ENCODE measurements at regions not wholly inside any gene's neighbourhood (a gene's known extent, or its start where the extent isn't known, plus 50 kb on each side); places are given as distances from the start of the nearest gene placed in this dataset.

DNA sequence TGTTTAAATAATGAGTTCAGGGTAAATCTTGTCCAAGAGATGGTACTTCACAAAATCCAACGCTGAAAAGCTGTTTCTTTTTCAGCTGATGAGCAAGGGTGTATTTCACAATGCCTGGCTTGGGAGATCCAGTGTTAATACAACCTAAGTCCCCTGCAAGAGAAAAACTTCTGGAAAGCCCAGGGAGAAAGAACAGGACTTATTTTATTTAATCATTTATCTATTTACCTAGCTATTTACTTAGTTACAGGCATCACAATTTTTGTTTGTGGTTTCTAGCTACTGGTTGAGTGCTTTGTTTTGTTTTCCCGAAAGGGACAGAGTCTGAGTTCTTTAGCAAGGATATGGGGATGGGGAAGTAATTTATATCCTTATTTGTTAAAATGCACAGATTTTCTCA lies 598.2 kb upstream of the SYT4 start:
- Histone ChIP-seq H3K27me3 (replicated peaks in 1 of 4; ENCODE audit: control extremely low read depth in 1 of 4, control insufficient read depth in 3 of 4, insufficient read depth in 4 of 4, low read length in 3 of 4) (no peaks in the 10 kb centered on the region), H4K20me1 (ENCODE audit: control insufficient read depth, insufficient read depth, low read length, poor library complexity, severe bottlenecking) (no peaks in the 10 kb centered on the region), H3K4me3 (ENCODE audit: control extremely low read depth in 1 of 5, extremely low read depth in 1 of 5, insufficient read depth in 1 of 5, low read depth in 2 of 5, low read length in 4 of 5) (no peak overlapping the region), H2AFZ (ENCODE audit: insufficient read depth, low read depth, low read length, poor library complexity, severe bottlenecking) (no peak overlapping the region), H3K27ac (ENCODE audit: low read length in 2 of 2) (no peak overlapping the region), H3K9me3 (ENCODE audit: control extremely low read depth in 1 of 3, control insufficient read depth in 2 of 3, insufficient read depth in 1 of 3, low read length in 2 of 3) (no peaks in the 10 kb centered on the region), H3K9ac (ENCODE audit: low read length) (no peak overlapping the region), H3K4me1 (ENCODE audit: control insufficient read depth in 2 of 2, insufficient read depth in 2 of 2, low read length in 2 of 2) (no peaks in the 10 kb centered on the region), H3K36me3 (replicated peaks in 1 of 2; ENCODE audit: control extremely low read depth in 1 of 2, control insufficient read depth in 1 of 2, extremely low read depth in 1 of 2, insufficient read depth in 2 of 2, low read length in 1 of 2) (no peaks in the 10 kb centered on the region), H3K79me2 (ENCODE audit: control insufficient read depth, insufficient read depth, low read length) (no peaks in the 10 kb centered on the region), H3K4me2 (replicated peaks; ENCODE audit: low read depth, low read length, poor library complexity, severe bottlenecking) (no peak overlapping the region)
- H3K4me1 Mint-ChIP-seq: no peaks in the 10 kb centered on the region
- ChIA-PET POLR2A (no interaction called here), CTCF (no interaction called here)
- H3K4me3 Mint-ChIP-seq: no peak overlapping the region
- no peak for ATAC-seq (ENCODE audit: low read depth)
- no peaks in the 10 kb centered on the region for H3K27me3 Mint-ChIP-seq
- no peaks in the 10 kb centered on the region for H3K9me3 Mint-ChIP-seq (ENCODE audit: insufficient read depth)
- TF ChIP-seq, protein P1, sequence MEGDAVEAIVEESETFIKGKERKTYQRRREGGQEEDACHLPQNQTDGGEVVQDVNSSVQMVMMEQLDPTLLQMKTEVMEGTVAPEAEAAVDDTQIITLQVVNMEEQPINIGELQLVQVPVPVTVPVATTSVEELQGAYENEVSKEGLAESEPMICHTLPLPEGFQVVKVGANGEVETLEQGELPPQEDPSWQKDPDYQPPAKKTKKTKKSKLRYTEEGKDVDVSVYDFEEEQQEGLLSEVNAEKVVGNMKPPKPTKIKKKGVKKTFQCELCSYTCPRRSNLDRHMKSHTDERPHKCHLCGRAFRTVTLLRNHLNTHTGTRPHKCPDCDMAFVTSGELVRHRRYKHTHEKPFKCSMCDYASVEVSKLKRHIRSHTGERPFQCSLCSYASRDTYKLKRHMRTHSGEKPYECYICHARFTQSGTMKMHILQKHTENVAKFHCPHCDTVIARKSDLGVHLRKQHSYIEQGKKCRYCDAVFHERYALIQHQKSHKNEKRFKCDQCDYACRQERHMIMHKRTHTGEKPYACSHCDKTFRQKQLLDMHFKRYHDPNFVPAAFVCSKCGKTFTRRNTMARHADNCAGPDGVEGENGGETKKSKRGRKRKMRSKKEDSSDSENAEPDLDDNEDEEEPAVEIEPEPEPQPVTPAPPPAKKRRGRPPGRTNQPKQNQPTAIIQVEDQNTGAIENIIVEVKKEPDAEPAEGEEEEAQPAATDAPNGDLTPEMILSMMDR (IDR thresholded peaks at IDR 0.05): no peak
- TF ChIP-seq EZH2 (IDR thresholded peaks at IDR 0.05; ENCODE audit: borderline replicate concordance, insufficient read depth, low read depth, low read length, poor library complexity, severe bottlenecking): no peak
- DNase-seq: no peak
- 100% methylated on average over 1 of the region's 2 CpGs for WGBS (ENCODE audit: insufficient coverage)
- intact Hi-C loops (cut with micrococcal nuclease): no loop called here
- no peak overlapping the region for H3K27ac Mint-ChIP-seq

DNA sequence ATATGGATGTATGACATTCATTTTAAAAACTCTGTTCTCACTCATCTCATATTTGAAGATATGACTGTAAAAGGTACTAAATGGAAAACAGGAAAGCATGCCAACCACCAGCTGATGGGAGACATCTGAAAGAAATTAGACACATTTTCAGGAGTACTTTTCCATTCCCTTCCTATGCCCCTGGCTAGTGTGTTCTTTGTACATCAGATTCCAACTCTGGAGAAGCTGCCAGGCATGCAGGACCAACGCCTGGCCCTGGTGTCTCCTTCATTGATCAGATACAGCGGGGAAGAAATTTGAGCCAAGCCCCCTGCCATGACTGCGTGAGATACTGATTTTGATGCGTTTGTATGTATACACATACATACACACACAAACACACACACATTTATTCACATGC lies 599.0 kb upstream of the SYT4 start:
- ATAC-seq (ENCODE audit: low read depth): no peak
- Histone ChIP-seq H2AFZ (ENCODE audit: insufficient read depth, low read depth, low read length, poor library complexity, severe bottlenecking) (no peak overlapping the region), H3K79me2 (ENCODE audit: control insufficient read depth, insufficient read depth, low read length) (no peaks in the 10 kb centered on the region), H3K9ac (ENCODE audit: low read length) (no peak overlapping the region), H3K27ac (ENCODE audit: low read length in 2 of 2) (no peak overlapping the region), H3K4me3 (ENCODE audit: control extremely low read depth in 1 of 5, extremely low read depth in 1 of 5, insufficient read depth in 1 of 5, low read depth in 2 of 5, low read length in 4 of 5) (no peak overlapping the region), H3K4me1 (ENCODE audit: control insufficient read depth in 2 of 2, insufficient read depth in 2 of 2, low read length in 2 of 2) (no peaks in the 10 kb centered on the region), H3K27me3 (replicated peaks in 1 of 4; ENCODE audit: control extremely low read depth in 1 of 4, control insufficient read depth in 3 of 4, insufficient read depth in 4 of 4, low read length in 3 of 4) (no peaks in the 10 kb centered on the region), H3K36me3 (replicated peaks in 1 of 2; ENCODE audit: control extremely low read depth in 1 of 2, control insufficient read depth in 1 of 2, extremely low read depth in 1 of 2, insufficient read depth in 2 of 2, low read length in 1 of 2) (no peaks in the 10 kb centered on the region), H4K20me1 (ENCODE audit: control insufficient read depth, insufficient read depth, low read length, poor library complexity, severe bottlenecking) (no peaks in the 10 kb centered on the region), H3K4me2 (replicated peaks; ENCODE audit: low read depth, low read length, poor library complexity, severe bottlenecking) (no peak overlapping the region), H3K9me3 (ENCODE audit: control extremely low read depth in 1 of 3, control insufficient read depth in 2 of 3, insufficient read depth in 1 of 3, low read length in 2 of 3) (no peaks in the 10 kb centered on the region)
- ChIA-PET POLR2A (no interaction called here), CTCF (no interaction called here)
- no peak overlapping the region for H3K27ac Mint-ChIP-seq
- no peak for TF ChIP-seq EZH2 (IDR thresholded peaks at IDR 0.05; ENCODE audit: borderline replicate concordance, insufficient read depth, low read depth, low read length, poor library complexity, severe bottlenecking)
- TF ChIP-seq, protein P1 (IDR thresholded peaks at IDR 0.05): no peak
- no peaks in the 10 kb centered on the region for H3K27me3 Mint-ChIP-seq
- H3K4me1 Mint-ChIP-seq: no peaks in the 10 kb centered on the region
- DNase-seq: no peak
- intact Hi-C loops (cut with micrococcal nuclease): no loop called here
- 40% methylated on average over 1 of the region's 4 CpGs for WGBS (ENCODE audit: insufficient coverage)
- H3K4me3 Mint-ChIP-seq: no peak overlapping the region
- H3K9me3 Mint-ChIP-seq (ENCODE audit: insufficient read depth): no peaks in the 10 kb centered on the region

Data from B cell (primary cell).